Brain pericyte (primary cell): ENCODE measurements at regions not wholly inside any gene's neighbourhood (a gene's known extent, or its start where the extent isn't known, plus 50 kb on each side); places are given as distances from the start of the nearest gene placed in this dataset.

Experiments used
- DNase-seq: peaks from one replicate; pipeline ENCODE4 v3.0.0-alpha.2; 2012; ENCODE audit warnings: low read depth, low spot score

- DNase-seq = no peak
These were observed 469.5 kb downstream of the MATN1 start for GRCh38 chr1:30253807-30254440.

GRCh38 chr1:30253361-30253760 lies 470.0 kb downstream of the MATN1 start:
- no peak for DNase-seq

DNA sequence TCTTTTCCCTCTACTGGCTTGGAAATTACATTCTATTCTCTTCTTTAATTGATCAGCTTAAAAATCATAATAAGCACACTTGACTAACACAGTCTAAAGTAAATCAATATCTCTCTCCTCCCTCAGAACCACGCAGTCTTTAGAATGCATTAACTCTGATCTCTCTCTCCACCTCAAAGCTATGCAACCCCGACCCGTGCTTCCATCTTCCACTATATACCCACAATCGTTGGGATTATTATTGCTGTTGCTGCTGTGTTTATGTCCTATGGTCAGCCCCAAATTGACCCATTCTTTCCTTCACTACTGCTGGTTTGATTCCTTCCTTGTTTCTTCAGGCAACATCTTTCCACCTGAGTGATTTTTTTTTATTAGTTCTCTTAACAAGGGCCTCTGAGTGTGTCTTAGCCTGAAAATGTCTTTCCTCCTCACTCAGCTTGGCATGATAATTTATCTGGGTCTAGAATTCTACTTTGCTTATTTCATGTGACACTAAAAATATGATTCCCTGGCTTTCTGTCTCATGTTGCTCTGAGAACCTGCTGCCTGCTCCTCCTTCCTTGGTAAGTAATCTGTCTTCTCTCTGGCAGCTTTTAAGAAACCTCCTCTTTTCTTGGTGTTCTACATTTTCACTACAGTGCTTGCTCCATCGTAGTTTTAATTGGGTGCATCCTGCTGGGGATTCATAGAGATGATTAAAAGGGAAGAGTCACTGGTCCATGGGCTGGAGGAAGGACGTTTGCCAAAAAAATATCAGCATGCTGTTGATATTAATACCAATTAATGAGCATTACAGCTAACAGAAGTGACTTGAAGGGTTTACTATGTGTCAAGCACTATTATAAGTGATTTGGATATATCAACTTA lies 472.2 kb downstream of the MATN1 start:
- DNase-seq = no peak

GRCh38 chr1:30250338-30250983 lies 472.9 kb downstream of the MATN1 start:
- no peak for DNase-seq

DNA sequence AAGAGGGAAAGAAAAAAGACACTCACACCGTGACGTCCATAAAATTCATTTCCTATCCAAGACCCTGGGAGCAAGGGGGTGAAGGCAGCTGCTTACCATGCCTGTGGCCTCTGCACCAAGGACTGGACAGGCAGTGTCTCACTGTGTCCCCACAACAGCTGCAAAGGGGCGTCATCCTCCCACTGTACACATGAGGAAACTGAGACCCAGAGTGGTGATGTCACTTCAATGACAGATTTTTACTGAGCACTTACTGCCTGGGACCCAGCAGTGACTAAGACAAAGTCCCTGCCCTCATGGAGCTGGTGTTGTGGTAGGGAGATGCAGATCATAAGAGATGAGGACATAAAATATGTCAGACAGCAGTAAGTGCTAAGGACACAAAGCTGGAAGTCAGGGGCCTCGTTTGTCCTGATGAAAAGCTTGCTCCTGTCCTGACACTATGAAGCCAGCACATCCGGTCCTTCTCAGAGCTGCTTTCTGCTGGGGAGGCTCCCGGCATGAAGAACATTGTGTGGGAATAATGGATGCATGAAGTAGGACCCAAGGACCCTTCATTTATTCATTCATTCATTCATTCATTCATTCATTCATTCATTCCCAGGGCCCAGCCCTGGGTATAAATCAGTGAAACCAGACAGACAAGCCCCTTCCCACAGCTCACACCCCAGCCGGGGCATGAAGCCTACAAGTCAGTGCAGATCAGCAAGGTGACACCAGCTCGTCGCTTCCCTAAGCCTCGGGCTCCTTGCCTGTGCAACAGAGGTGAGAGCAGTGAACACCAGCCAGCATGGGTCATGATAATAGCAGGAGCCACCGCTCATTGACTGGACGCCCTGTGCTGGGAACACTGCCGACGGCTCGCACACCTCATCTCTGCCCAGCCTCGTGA lies 473.7 kb downstream of the MATN1 start:
- DNase-seq = no peak

GRCh38 chr1:30248774-30249173 lies 474.6 kb downstream of the MATN1 start:
- DNase-seq = no peak

DNA sequence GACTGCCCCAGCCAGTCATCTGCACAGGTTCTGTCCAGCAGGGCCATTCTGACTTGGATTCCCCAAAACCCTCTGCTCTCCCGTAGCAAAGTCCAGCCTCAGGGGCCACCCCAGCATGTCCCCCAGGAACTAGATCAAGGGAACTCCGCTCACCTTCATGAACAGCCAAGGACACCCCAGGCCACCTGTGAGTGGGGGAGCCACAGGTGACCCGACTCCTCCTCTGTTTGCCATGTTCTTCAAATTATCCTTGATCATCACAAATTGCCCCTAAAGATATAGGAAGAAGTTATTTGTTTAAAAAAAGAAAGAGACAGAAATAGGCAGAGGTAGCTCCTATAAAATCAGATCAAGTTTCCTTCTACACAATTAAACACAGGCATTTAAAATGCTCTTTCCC lies 475.0 kb downstream of the MATN1 start:
- no peak for DNase-seq

- no peak for DNase-seq
These were observed 478.6 kb downstream of the MATN1 start for GRCh38 chr1:30244801-30245200.

DNA sequence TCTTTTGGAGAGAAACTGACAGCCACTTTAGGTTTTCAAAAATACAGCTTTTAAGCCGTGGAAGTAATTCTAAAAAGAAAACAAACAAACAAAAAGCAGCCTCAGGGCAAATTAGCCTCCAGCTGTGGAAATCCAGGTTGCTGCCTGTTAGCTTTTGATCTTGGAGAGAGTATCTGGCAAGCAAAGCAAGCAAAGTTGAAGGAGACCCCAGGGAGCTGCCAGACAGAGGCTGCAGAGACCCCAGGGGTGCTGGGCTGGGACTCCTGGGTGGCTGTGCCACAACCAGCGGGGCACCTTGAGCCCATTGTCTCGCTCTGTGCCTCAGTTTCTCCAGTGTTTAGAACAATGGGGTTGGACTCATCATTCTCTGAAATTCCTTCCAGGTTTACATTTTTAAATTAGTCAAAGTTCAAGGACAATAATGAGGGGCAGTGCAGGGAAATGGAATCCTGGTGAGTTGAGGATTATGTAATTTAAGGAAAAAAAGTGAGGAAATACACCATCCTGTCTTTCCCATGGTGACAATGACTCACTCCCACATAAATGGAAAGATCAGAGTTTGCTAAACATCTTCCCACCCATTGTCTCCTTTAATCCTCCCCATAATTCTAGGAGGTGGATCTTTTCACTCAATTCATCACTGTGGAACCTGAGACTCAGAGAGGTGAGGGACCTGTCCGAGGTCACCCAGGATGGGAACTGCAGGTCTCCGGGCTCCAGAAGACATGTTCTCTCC lies 480.5 kb downstream of the MATN1 start:
- DNase-seq = no peak

GRCh38 chr1:30242168-30242567 lies 481.2 kb downstream of the MATN1 start:
- no peak for DNase-seq

- DNase-seq = no peak
These were observed 481.7 kb downstream of the MATN1 start for GRCh38 chr1:30241681-30242080.

DNA sequence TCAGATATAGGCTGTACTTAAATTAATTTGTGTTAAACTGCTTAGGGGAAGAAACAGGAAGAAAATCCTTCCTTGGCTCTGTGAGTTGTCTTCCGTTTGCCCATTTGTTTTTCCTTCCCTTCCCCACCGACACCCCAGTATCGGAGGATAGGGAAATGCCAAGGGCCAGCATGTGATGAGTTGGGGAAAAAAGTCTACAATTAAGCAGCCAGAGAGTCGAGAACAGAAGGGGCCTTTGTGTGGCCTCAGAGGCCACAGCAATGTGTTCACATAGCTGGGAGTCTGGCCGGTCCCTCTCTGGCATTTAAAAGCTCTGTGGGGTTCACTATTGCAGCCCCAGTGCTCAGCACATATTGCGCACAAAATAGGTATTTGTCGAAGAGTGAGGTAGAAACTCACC lies 489.3 kb downstream of the MATN1 start:
- DNase-seq = no peak

DNA sequence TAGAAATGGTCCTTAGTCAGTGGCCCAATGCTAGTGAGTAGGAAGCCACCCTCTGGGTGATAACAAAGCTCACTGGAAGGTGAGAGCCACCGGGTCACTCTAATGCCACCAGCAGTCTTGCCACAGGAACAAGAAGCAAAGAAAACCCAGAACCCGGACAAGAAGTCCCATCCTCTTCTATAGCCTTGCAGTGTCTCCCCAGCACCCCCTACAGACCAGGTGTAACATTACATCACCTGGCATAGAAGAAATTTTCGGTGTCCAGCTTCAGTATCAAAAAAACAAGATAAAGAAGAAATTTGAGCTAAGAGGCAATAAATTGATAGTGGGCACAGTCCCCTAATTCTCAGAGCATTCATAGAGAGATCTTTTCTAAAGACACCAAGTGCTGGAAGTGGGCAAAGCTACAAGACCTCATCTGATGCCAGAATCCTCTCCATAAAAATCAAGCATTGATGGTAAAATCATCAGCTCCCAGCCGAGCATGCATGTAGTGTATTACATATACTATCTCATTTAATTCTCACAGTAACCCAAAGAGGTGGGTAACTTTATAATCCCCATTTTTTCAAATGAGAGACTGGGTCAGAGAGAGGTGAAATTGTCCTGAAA lies 491.0 kb downstream of the MATN1 start:
- no peak for DNase-seq

DNA sequence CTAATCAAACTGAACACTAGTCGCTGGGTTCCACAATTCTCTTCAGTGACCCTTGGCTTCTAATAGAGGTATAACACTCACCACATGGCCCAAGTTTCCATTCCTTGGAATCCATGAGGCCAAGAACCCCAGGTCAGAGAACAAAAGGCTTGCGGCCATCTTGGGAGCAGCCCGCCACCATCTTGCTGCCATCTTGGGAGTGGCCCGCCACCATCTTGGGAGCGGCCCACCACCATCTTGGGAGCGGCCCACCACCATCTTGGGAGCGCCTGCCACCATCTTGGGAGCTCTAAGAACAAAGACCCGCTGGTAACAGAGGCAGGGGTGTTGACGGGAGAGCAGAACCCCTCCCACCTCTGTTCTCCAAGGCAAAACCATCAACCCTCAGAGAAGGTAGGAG lies 493.4 kb downstream of the MATN1 start:
- DNase-seq = no peak

- DNase-seq = no peak
These were observed 493.8 kb downstream of the MATN1 start for GRCh38 chr1:30229557-30229956.

DNA sequence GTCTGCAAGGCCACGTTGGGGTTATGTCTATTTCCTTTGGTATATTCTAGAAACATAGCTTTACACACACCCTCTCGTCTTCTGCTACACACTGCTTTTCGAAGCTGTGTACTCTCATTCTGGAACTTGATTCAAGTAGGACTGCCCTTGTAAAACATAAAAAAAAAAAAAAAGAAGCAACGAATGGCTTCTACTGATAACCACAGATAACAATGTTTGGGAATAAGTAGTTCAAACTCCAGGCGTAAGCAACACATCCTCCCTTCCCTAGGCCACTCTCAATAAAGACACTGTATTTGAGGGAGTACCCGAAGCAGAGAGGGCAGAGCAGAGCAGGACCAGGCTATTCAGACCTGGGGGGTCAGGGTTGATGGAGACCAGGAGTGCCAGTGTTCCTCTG lies 496.7 kb downstream of the MATN1 start:
- no peak for DNase-seq

DNA sequence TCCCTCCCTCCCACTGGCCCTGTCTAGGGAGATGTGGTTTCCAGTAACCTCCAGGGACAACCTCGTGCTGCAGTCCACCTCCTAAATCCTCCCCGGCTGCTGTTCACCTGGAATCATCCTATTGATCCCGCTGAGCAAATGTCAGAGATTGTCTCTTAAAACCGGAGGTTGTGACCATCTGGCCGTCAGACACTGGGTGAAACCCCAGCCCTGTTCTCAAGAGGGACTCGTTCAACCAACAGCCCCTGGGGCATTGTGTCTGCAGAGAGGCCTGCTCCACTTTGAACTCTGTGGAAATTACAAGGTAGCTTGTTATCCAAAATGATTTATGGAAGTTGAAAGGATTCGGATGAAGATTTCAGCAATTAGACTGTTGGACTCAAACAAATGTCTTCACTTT lies 498.0 kb downstream of the MATN1 start:
- DNase-seq = no peak

- no peak for DNase-seq
These were observed 503.7 kb downstream of the MATN1 start for GRCh38 chr1:30219675-30220074.

DNA sequence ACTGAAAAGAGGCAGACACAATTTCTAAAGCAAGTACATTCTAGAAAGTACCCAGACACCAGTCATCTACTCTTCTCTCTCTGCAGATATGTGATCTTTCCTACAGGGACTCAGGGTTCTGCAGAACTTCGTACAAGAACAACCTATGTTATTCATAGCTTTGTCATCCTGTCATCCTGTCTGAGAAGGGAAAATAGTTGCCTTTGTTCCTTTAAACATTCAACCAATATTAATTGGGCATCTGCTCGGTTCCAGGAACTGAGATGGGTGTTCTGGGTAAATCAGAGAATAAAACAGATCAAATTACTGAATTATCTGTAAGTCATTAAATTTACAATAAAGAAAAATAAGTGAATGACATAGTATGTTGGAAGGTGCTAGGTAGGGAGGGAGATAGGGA lies 504.9 kb downstream of the MATN1 start:
- no peak for DNase-seq

DNA sequence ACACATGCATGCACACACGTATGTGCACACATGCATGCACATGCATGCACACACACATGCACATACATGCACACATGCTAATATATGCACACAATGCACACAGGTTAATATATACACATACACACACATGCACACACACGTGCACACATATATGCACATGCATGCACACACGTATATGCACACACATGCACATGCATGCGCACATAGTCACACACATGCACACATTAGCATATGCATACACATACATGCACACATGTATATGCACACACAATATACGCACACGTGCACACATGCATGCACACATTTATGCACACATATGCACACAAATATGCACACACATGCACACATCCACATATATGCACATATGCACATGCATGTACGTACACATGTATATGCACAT lies 506.8 kb downstream of the MATN1 start:
- no peak for DNase-seq

DNA sequence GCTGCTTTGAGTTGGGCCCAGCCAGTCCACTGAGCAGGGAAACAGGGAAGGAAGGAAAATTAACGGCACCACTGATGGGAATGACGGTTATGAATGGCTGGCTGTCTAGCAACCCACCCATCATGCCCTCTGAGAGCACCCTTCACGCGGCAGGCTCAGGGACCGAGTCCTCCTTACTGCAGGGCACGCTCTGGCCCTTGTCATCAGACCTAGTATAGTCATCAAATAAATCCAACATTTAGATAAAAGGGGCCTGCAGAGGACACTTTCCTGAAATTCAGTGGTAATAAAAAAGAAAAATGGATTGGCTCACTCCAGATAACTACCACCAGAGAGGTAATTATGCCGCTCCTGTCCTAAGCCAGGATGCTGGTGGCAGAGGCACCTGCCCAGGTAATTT lies 509.4 kb downstream of the MATN1 start:
- no peak for DNase-seq
